Erythroblast (primary cell): ENCODE measurements at regions not wholly inside any gene's neighbourhood (a gene's known extent, or its start where the extent isn't known, plus 50 kb on each side); places are given as distances from the start of the nearest gene placed in this dataset.

ENCODE experiments used
- GATA1 ChIP-seq: IDR thresholded peaks from 2 replicates; pipeline ENCODE4 v1.6.1; 2011; ENCODE audit warnings: low read depth, mild to moderate bottlenecking, control low read depth, low read length, moderate library complexity
- POLR2A ChIP-seq: IDR thresholded peaks from 2 replicates; pipeline ENCODE4 v1.6.1; 2011; ENCODE audit warnings: mild to moderate bottlenecking, low read length

- TF ChIP-seq POLR2A = no peak
- TF ChIP-seq GATA1 = no peak
These were observed 986.2 kb upstream of the CITED2 start for GRCh38 chr6:140360651-140361050.
